ENCODE measurements at regions not wholly inside any gene's neighbourhood (a gene's known extent, or its start where the extent isn't known, plus 50 kb on each side); places are given as distances from the start of the nearest gene placed in this dataset.

GRCh38 chr2:64322433-64322832 lies 131.5 kb upstream of the LGALSL start:
- no peak for DNase-seq

DNA sequence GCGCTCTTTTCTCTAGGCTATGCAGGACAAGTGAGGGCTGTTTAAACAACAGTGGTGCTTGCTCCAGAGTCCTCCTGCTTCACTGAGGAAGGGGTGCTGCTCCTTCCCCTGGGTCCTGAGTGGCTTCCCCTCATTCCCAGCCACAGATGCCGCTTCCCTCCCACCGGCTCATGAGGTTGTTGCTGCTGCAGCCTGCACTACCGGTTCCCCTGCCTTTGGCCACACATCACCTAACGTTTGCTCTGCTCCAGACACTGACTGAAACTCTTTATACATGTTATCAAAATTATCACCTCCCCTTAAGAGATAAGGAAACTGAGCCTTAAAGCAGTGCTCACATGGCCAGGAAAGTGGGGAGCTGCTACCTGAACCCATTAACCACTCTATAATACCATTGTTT lies 130.8 kb upstream of the LGALSL start:
- no peak for DNase-seq

- DNase-seq, result no peak
Measured at GRCh38 chr2:64324746-64325410, 129.1 kb upstream of the LGALSL start.

DNA sequence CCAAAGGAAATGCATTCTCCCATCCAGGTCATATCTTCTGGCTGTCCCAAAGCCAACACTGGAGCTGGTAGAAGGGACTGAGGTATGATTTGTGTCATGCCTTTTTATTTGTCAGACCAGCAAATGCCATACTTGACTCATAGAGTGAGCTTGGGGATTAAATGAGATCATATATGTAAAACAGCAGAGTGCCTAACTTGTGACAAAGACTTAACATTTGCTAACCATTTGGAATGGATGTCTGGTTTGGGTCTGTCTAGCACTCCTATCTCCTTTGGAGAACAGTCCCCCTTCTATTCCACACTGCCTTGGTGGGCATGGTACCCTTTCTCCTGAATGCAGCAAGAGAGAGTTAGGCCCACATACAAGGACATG lies 128.5 kb upstream of the LGALSL start:
- no peak for DNase-seq

GRCh38 chr2:64325852-64326577 lies 127.9 kb upstream of the LGALSL start:
- no peak for DNase-seq

- no peak for DNase-seq
Measured at GRCh38 chr2:64326578-64327050, 127.3 kb upstream of the LGALSL start.

- DNase-seq, result no peak
Measured at GRCh38 chr2:64327129-64327509, 126.8 kb upstream of the LGALSL start.

GRCh38 chr2:64327510-64328414 lies 126.2 kb upstream of the LGALSL start:
- no peak for DNase-seq

- DNase-seq, result no peak
Measured at GRCh38 chr2:64328415-64328722, 125.6 kb upstream of the LGALSL start.

DNA sequence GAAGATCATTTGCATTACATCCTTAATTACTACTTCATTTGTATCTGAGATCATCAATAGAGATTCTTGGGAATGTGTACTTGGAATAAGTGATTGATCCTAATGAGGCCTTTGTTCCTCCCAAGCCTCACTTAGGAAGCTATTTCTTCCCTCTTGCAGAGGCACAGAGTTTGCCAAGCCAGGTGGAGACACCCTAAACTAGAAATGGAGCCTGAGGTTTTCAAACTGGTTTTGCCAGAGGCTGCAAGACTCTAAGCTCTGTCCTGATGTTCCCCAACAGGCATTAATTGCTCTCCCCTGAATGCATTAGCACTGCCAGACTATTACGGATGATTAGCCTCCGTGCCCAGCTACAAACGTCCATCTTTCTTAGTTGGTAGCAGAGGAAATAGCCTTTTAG lies 125.2 kb upstream of the LGALSL start:
- DNase-seq, result no peak

DNA sequence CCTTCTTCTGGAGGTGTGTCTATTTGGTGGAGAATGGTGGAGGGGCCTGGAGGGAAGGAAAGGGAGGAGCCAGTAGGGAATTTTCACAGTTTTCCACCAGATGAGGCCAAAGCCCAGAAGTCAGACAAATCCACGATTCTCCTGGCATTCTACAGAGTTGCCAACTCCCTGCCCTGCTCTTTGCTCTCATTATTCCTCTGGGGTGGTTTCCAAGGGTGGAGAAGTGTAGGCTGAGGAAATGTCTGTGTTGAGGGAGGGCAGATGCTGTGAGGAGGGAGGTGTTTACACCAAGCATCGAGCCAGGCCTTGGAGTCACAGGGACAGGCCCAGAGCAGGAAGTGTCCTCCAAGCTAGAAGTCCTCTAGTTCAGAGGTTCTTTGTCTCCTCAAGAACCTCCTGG lies 124.1 kb upstream of the LGALSL start:
- no peak for DNase-seq

- DNase-seq, result no peak
Measured at GRCh38 chr2:64330281-64331113, 123.5 kb upstream of the LGALSL start.

DNA sequence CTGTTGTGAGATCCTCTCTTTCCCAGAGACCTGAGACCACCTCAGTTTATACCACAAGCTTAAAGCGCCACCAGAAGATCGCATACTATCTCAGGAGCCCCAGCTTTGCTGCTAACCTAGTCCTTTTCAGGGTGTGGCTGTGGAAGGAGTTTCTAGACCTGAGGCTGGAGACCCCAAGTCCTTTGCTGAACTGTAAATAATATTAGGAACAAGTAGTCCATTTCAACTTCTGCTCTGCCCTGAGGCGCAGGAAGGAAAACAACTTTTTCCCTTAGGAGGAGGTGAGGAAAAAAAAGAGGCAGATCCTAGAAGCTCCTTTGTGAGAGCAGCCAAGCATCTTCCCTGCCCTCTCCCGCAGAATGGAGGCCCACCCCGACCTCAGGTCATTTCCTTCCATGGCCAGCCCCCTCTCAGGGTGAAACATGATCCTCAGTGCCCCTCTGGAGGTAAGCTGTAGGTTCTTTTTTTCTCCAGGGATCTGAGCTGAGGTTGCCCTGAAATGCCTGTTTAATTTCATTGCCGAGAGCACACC lies 122.8 kb upstream of the LGALSL start:
- no peak for DNase-seq

GRCh38 chr2:64331849-64332699 lies 121.9 kb upstream of the LGALSL start:
- DNase-seq, result no peak

- no peak for DNase-seq
Measured at GRCh38 chr2:64336171-64336570, 117.8 kb upstream of the LGALSL start.

- no peak for DNase-seq
Measured at GRCh38 chr2:64337314-64337713, 116.6 kb upstream of the LGALSL start.

DNA sequence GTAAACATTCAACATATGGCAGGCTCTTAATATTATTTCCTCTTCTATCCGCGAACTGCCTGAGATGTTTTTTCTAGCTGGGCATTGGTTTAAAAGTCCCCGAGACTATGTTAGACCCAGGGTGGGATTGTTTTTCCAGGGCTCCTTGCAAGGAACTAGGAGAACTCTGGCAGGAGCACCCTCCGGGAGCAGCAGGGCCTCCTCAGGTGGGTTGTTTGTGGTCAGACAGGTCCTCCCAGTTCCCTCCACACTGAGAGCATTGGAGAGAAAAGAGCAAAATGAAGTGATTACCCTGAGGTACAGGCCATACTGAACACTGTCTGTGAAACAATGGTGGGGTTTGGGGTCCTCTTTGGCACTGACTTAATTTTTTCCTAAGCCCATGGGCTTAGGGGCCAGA lies 115.9 kb upstream of the LGALSL start:
- no peak for DNase-seq

DNA sequence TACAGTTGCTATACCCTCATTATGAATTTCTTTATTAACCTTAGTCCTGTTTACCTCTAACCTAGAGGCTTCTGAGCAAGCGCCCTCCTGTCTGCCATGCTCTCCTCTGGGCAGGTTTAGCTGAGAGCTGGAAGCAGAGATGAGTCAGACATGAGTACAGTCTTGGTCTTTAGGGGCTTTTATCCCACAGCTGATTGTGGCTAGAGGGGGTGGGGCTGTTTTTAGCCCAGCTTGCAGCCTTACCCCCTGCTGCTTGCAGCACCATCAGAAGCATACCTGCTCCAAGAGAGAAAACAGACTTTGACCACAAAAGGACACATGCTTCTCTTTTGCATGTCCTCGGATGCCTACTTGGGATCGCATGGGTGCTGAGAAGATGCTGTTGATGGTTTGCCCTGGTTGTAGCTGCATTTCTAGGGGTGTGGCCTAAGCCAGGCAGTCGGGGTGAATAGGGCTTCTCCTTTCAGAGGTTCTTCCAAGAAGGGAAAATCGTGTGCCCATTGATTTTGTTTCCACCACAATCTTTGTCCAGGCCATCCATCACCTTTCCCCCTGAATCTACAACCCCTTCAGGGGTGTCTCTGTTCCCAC lies 115.0 kb upstream of the LGALSL start:
- DNase-seq, result no peak

DNA sequence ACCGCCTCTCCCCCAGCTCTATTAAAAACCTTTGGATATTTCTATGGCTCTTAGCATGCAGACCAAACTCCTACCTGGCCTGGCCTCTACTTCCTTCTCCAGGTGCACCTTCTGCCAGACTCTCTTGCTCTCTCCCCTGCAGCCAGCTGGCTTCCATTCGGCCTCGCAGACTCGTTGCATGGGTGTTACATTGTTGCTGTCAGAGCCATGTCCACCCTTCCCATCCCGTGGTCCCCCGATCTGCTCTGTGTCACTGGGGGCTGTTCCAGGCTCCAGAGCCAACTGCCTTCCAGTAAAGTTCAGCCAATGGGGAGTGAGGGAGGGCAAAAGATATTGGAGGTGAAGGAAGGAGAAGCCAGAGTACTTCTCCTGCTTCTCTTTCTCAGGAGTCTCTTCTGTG lies 112.5 kb upstream of the LGALSL start:
- no peak for DNase-seq

DNA sequence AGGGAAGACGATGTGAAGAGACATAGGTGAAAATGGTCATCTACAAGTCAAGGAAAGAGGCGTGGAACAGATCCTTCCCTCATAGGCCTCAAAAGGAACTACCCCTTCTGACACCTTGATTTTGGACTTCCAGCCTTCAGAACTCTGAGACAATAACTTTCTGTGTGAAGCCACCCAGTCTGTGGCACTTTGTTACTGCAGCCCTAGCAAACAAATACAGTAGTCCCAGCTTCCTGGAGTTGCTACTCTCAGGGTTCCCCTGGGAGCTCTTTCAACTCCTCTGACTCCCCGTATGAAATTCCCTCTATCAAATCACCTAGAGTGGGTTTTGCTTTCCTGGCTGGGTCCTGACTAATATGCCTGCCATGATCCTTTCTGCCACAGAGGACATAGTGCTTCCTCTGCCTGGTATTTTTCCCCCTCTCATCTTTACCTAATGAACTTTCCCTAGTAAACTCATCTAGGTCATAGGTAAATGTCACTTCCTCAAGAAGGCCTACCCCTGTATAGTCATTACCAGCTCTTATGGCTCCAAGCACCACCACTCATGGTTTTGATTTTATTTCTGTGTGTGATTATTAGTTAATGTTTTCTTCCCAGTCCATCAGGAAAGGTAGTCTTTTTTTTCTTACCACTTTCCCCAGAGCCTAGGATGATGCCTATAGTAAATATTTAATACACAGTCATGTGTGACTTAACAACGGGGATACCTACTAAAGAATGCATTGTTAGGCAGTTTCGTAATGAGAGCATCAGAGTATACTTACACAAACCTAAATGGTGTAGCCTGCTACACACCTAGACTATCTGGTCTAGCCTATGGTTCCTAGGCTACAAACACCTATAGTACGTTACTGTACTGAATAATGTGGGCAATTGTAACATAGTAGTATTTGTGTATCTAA lies 111.5 kb upstream of the LGALSL start:
- DNase-seq, result no peak

Measured in cortex of kidney (tissue), 1 donor.